ENCODE measurements at regions not wholly inside any gene's neighbourhood (a gene's known extent, or its start where the extent isn't known, plus 50 kb on each side); places are given as distances from the start of the nearest gene placed in this dataset.

- peaks cover 0 to 16% (median 7%) of the 10 kb centered on the region in 11 experiments; a peak in 11 of 22 replicates for H3K9me3 ChIP-seq (replicated peaks in 1 of 11)
- TF ChIP-seq Cebpa-rat (IDR thresholded peaks at IDR 0.05), result no peak
- no peak overlapping the region for H3K4me3 ChIP-seq
- no peaks in the 10 kb centered on the region for H3K27me3 ChIP-seq
- 0 out of 20 replicates have a peak, but pooled peaks cover 0 to 4% (median 0%) of the 10 kb centered on the region in 10 experiments for H3K4me1 ChIP-seq
- no peaks in the 10 kb centered on the region for H3K36me3 ChIP-seq
- no peak overlapping the region for H3K9ac ChIP-seq
- H3K27ac ChIP-seq, result no peak overlapping the region
- H4K20me1 ChIP-seq, result no peaks in the 10 kb centered on the region; a peak in 1 of 22 replicates
- H3K4me2 ChIP-seq, result no peak overlapping the region
These were observed 438.9 kb downstream of the RPS24 start for GRCh38 chr10:78472551-78472890.

GRCh38 chr10:78473006-78473405, 439.3 kb downstream of the RPS24 start:
- Histone ChIP-seq H3K36me3 (no peaks in the 10 kb centered on the region), H3K27ac (no peak overlapping the region), H3K9ac (no peak overlapping the region), H3K9me3 (replicated peaks in 1 of 11) (peaks cover 0 to 14% (median 7%) of the 10 kb centered on the region in 11 experiments; a peak in 9 of 22 replicates), H4K20me1 (no peaks in the 10 kb centered on the region; a peak in 1 of 22 replicates), H3K4me2 (no peak overlapping the region), H3K4me3 (no peak overlapping the region), H3K27me3 (no peaks in the 10 kb centered on the region), H3K4me1 (0 out of 20 replicates have a peak, but pooled peaks cover 0 to 4% (median 0%) of the 10 kb centered on the region in 10 experiments)
- TF ChIP-seq Cebpa-rat (IDR thresholded peaks at IDR 0.05), result no peak

GRCh38 chr10:78474743-78475142, 441.1 kb downstream of the RPS24 start:
- Histone ChIP-seq H3K4me1 (0 out of 20 replicates have a peak, but pooled peaks cover 0 to 4% (median 0%) of the 10 kb centered on the region in 10 experiments), H3K27me3 (no peaks in the 10 kb centered on the region), H3K4me3 (no peak overlapping the region), H4K20me1 (no peaks in the 10 kb centered on the region; a peak in 1 of 22 replicates), H3K36me3 (no peaks in the 10 kb centered on the region), H3K9ac (no peak overlapping the region), H3K4me2 (no peak overlapping the region), H3K9me3 (replicated peaks in 1 of 11) (peaks cover 0 to 7% (median 0%) of the 10 kb centered on the region in 11 experiments; a peak in 1 of 22 replicates), H3K27ac (no peak overlapping the region)
- no peak for TF ChIP-seq Cebpa-rat (IDR thresholded peaks at IDR 0.05)

- H3K36me3 ChIP-seq, result no peaks in the 10 kb centered on the region
- H3K27ac ChIP-seq, result no peak overlapping the region
- H3K4me1 ChIP-seq, result 0 out of 20 replicates have a peak, but pooled peaks cover 0 to 4% (median 0%) of the 10 kb centered on the region in 10 experiments
- H4K20me1 ChIP-seq, result no peaks in the 10 kb centered on the region; a peak in 1 of 22 replicates
- no peak overlapping the region for H3K4me3 ChIP-seq
- no peaks in the 10 kb centered on the region for H3K27me3 ChIP-seq
- no peak overlapping the region for H3K4me2 ChIP-seq
- H3K9me3 ChIP-seq (replicated peaks in 1 of 11), result no peaks in the 10 kb centered on the region
- TF ChIP-seq Cebpa-rat (IDR thresholded peaks at IDR 0.05), result no peak
- no peak overlapping the region for H3K9ac ChIP-seq
These were observed 441.8 kb downstream of the RPS24 start for GRCh38 chr10:78475437-78475836.

- no peak overlapping the region for H3K9ac ChIP-seq
- no peak overlapping the region for H3K4me3 ChIP-seq
- no peaks in the 10 kb centered on the region for H3K9me3 ChIP-seq (replicated peaks in 1 of 11)
- H3K27me3 ChIP-seq, result no peaks in the 10 kb centered on the region
- H3K4me1 ChIP-seq, result no peaks in the 10 kb centered on the region
- H3K27ac ChIP-seq, result no peak overlapping the region
- TF ChIP-seq Cebpa-rat (IDR thresholded peaks at IDR 0.05), result no peak
- H4K20me1 ChIP-seq, result no peaks in the 10 kb centered on the region; a peak in 1 of 22 replicates
- H3K36me3 ChIP-seq, result no peaks in the 10 kb centered on the region
- no peak overlapping the region for H3K4me2 ChIP-seq
These were observed 442.5 kb downstream of the RPS24 start for GRCh38 chr10:78476156-78476555.

GRCh38 chr10:78476844-78477243, 443.2 kb downstream of the RPS24 start:
- Histone ChIP-seq H3K9me3 (replicated peaks in 1 of 11) (no peaks in the 10 kb centered on the region), H3K4me3 (no peak overlapping the region), H3K4me1 (no peaks in the 10 kb centered on the region), H3K9ac (no peak overlapping the region), H3K4me2 (no peak overlapping the region), H4K20me1 (no peaks in the 10 kb centered on the region), H3K27me3 (no peaks in the 10 kb centered on the region), H3K36me3 (no peaks in the 10 kb centered on the region), H3K27ac (no peak overlapping the region)
- TF ChIP-seq Cebpa-rat (IDR thresholded peaks at IDR 0.05), result no peak

GRCh38 chr10:78478919-78479318, 445.3 kb downstream of the RPS24 start:
- no peak for TF ChIP-seq Cebpa-rat (IDR thresholded peaks at IDR 0.05)
- H3K4me2 ChIP-seq, result no peak overlapping the region
- H3K27ac ChIP-seq, result no peak overlapping the region
- no peaks in the 10 kb centered on the region for H3K36me3 ChIP-seq
- H3K4me1 ChIP-seq, result no peaks in the 10 kb centered on the region
- H3K27me3 ChIP-seq, result no peaks in the 10 kb centered on the region
- no peaks in the 10 kb centered on the region for H3K9me3 ChIP-seq (replicated peaks in 1 of 11)
- no peak overlapping the region for H3K9ac ChIP-seq
- H4K20me1 ChIP-seq, result no peaks in the 10 kb centered on the region
- H3K4me3 ChIP-seq, result no peak overlapping the region

GRCh38 chr10:78479467-78479866, 445.8 kb downstream of the RPS24 start:
- H3K4me1 ChIP-seq, result no peaks in the 10 kb centered on the region

GRCh38 chr10:78481842-78482241, 448.2 kb downstream of the RPS24 start:
- no peak overlapping the region for H3K4me3 ChIP-seq
- H4K20me1 ChIP-seq, result no peaks in the 10 kb centered on the region
- no peak overlapping the region for H3K9ac ChIP-seq
- TF ChIP-seq Cebpa-rat (IDR thresholded peaks at IDR 0.05), result no peak
- no peak overlapping the region for H3K4me2 ChIP-seq
- no peaks in the 10 kb centered on the region for H3K4me1 ChIP-seq
- H3K9me3 ChIP-seq (replicated peaks in 1 of 11), result no peaks in the 10 kb centered on the region
- H3K27me3 ChIP-seq, result no peaks in the 10 kb centered on the region
- H3K27ac ChIP-seq, result no peak overlapping the region
- H3K36me3 ChIP-seq, result no peaks in the 10 kb centered on the region

More at GRCh38 chr10:78479467-78479866, 445.8 kb downstream of the RPS24 start:
- Histone ChIP-seq H3K36me3 (no peaks in the 10 kb centered on the region), H3K9ac (no peak overlapping the region), H3K27ac (no peak overlapping the region), H3K27me3 (no peaks in the 10 kb centered on the region), H4K20me1 (no peaks in the 10 kb centered on the region), H3K4me2 (no peak overlapping the region), H3K9me3 (replicated peaks in 1 of 11) (no peaks in the 10 kb centered on the region), H3K4me3 (no peak overlapping the region)
- TF ChIP-seq Cebpa-rat (IDR thresholded peaks at IDR 0.05), result no peak

GRCh38 chr10:78483641-78484040, 450.0 kb downstream of the RPS24 start:
- no peaks in the 10 kb centered on the region for H4K20me1 ChIP-seq
- H3K9ac ChIP-seq, result no peak overlapping the region
- no peak overlapping the region for H3K27ac ChIP-seq
- no peaks in the 10 kb centered on the region for H3K4me1 ChIP-seq
- H3K27me3 ChIP-seq, result no peaks in the 10 kb centered on the region
- no peak overlapping the region for H3K4me3 ChIP-seq
- H3K36me3 ChIP-seq, result no peaks in the 10 kb centered on the region
- no peak for TF ChIP-seq Cebpa-rat (IDR thresholded peaks at IDR 0.05)
- H3K4me2 ChIP-seq, result no peak overlapping the region
- H3K9me3 ChIP-seq (replicated peaks in 1 of 11), result peaks cover 0 to under 1% (median 0%) of the 10 kb centered on the region in 11 experiments; a peak in 2 of 22 replicates

Measured in BLaER1 treated with 17β-estradiol and CSF1 and Interleukin-3, amounts not matched to agents 10 nM and 100 nM (cell line).